Ovary (tissue), 7 donors: ENCODE measurements at regions not wholly inside any gene's neighbourhood (a gene's known extent, or its start where the extent isn't known, plus 50 kb on each side); places are given as distances from the start of the nearest gene placed in this dataset.

Source experiments
- DNase-seq, 5 donors: peaks; one replicate each; pipeline ENCODE4 v3.0.0-alpha.2; 2019 to 2020
- H3K27ac ChIP-seq, 2 donors: fragments of 200-600 bp; one replicate each; pipeline versions ENCODE4 v1.5.1 to v1.8.0; 2019 to 2022
- H3K27me3 ChIP-seq: fragments of 200-600 bp; one replicate; pipeline ENCODE4 v1.8.0; 2022
- H3K36me3 ChIP-seq: fragments of 200-600 bp; sonication (generic); one replicate; pipeline ENCODE4 v1.5.1; 2019
- H3K4me1 ChIP-seq: one replicate; pipeline ENCODE4 v1.8.1; 2013; ENCODE audit warnings: mild to moderate bottlenecking, moderate library complexity; ENCODE audit not compliant: insufficient read depth
- H3K4me3 ChIP-seq: fragments of 200-600 bp; sonication (generic); one replicate; pipeline ENCODE4 v1.5.1; 2017
- H3K9me3 ChIP-seq, 2 donors: fragments of 200-600 bp in 1 of 2; sonication (generic) in 1 of 2; one replicate each; pipeline versions ENCODE4 v1.5.1 to v1.8.1; 2013 to 2019; ENCODE audit warnings: mild to moderate bottlenecking in 1 of 2, moderate library complexity in 1 of 2
- CTCF ChIP-seq, 3 donors: fragments of 450-650 bp in 2 of 3; fragments of 200-600 bp in 1 of 3; IDR thresholded peaks; one replicate each; pipeline versions ENCODE4 v1.5.1 to v1.8.0; 2016 to 2022; ENCODE audit warnings: antibody characterized with exemption in 3 of 3, mild to moderate bottlenecking in 1 of 3
- EP300 ChIP-seq: sonication (generic); formaldehyde crosslinking; IDR thresholded peaks from one replicate; pipeline ENCODE4 v1.6.1; 2017; ENCODE audit warnings: antibody characterized with exemption
- POLR2A ChIP-seq: fragments of 450-650 bp; IDR thresholded peaks from one replicate; pipeline ENCODE4 v1.6.1; 2017; ENCODE audit warnings: antibody characterized with exemption, mild to moderate bottlenecking, moderate library complexity
- WGBS, 3 donors: extraction: QIAGEN DNeasy Blood & Tissue Kit in 1 of 3; methylation state at CpG; one replicate each; pipeline versions ENCODE4 v1.1.5 to v1.1.7; 2013 to 2017; 5-methylcytosine and 5-hydroxymethylcytosine counted together
- intact Hi-C, 4 donors: fragments of 100-400 bp; cut with DNase I; formaldehyde crosslinking; loops; one replicate each; pipeline versions ENCODE4 v1.11.0 to v1.15.1; 2022 to 2023
- donor health status: DM: no; HTN: no; CAD: no; lungs with moderate emphysema.
- donor health status: DM: no; HTN: no; CAD: no.
- donor health status: Bipolar disorder and iron deficiency.
- donor health status: DM: no; HTN: no; CAD: no.
- donor health status: DM: yes; HTN: yes; CAD: no.

DNA sequence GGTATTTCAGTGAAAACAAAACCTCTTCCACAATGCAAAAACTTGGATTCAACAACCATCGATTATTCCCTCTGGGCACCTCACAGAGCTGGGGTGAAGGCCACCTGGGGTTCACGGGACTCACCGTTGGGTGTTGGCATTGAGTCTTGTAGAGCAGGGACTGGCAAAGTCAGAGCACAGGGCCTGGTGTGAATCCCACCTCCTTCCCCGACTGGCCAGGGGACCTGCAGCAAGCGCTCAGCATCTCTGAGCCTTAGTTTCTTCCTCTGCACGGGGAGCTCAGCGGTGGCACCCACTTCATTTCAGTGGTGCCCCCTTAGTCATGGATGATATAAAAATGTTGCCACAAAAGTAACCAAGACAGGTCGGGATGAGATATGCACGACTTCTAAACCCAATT, 100.4 kb downstream of the METRNL start:
- peak in 1 of 5 donors; percentile 14 for DNase-seq
- 81 to 90% (median 83%) methylated on average over 9 of the region's 9 CpGs for WGBS, 3 donors

GRCh38 chr17:83180264-83180995, 101.0 kb downstream of the METRNL start:
- DNase-seq: peak in 2 of 5 donors; percentile 12 to 29
- WGBS, 3 donors: 95 to 98% (median 96%) methylated on average over 25 of the region's 25 CpGs

More for the DNA sequence above, 100.4 kb downstream of the METRNL start:
- H3K4me1 ChIP-seq: peaks cover 3% of the 10 kb centered on the region
- no peak overlapping the region for H3K27ac ChIP-seq
- H3K9me3 ChIP-seq: no peaks in the 10 kb centered on the region
- no peaks in the 10 kb centered on the region for H3K36me3 ChIP-seq
- H3K4me3 ChIP-seq: no peak overlapping the region
- intact Hi-C loops: no loop called here
- no peaks in the 10 kb centered on the region for H3K27me3 ChIP-seq
- TF ChIP-seq CTCF (IDR thresholded peaks at IDR 0.05): no peak

DNA sequence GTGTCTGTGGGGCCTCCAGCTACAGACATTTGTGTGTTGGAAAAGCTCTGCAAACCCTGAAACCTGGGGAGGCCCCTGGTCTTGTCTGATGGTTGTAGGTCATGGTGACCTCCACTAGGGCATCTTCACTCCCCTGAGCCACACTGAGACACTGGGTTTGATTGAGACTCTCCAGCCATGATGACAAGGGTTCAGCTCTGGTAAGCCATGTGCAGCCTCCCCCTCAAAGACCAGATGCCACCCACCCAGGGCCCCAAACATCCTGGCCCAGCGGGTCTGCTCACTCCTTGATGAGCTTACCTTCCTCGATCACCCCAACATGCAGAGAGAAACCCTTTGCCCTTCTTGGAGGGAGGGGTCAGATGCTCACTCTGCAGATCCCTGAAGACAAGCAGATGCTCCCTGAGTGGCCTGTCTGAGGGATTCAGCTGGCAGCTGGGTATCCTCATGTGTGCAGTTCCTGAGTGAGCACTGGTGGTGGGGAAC, 101.6 kb downstream of the METRNL start:
- Histone ChIP-seq H3K9me3 (no peaks in the 10 kb centered on the region), H3K36me3 (no peaks in the 10 kb centered on the region), H3K27me3 (no peaks in the 10 kb centered on the region), H3K4me3 (no peak overlapping the region), H3K27ac (no peak overlapping the region), H3K4me1 (peaks cover 3% of the 10 kb centered on the region)
- intact Hi-C loops: no loop called here
- TF ChIP-seq CTCF (IDR thresholded peaks at IDR 0.05) (no peak), POLR2A (no peak)
- DNase-seq: peak in 1 of 5 donors; percentile 9
- WGBS, 3 donors: 75 to 88% methylated on average over 2 of the region's 2 CpGs; no CpG with 5 or more reads in 1 of the 3 donors

More at GRCh38 chr17:83180264-83180995, 101.0 kb downstream of the METRNL start:
- Histone ChIP-seq H3K4me1 (peaks cover 3% of the 10 kb centered on the region), H3K27me3 (no peaks in the 10 kb centered on the region), H3K27ac (no peak overlapping the region), H3K4me3 (no peak overlapping the region), H3K36me3 (no peaks in the 10 kb centered on the region), H3K9me3 (no peaks in the 10 kb centered on the region)
- no peak for TF ChIP-seq POLR2A
- no peak for TF ChIP-seq EP300
- TF ChIP-seq CTCF (IDR thresholded peaks at IDR 0.05): no peak
- intact Hi-C loops: no loop called here

- H3K9me3 ChIP-seq: no peaks in the 10 kb centered on the region
- peak in 1 of 5 donors; percentile 18 for DNase-seq
- H3K4me1 ChIP-seq: peaks cover 3% of the 10 kb centered on the region
- no peak overlapping the region for H3K4me3 ChIP-seq
- H3K27me3 ChIP-seq: no peaks in the 10 kb centered on the region
- WGBS, 3 donors: 84 to 90% (median 85%) methylated on average over 11 to 13 of the region's 13 CpGs
- H3K36me3 ChIP-seq: no peaks in the 10 kb centered on the region
- no peak overlapping the region for H3K27ac ChIP-seq
- intact Hi-C loops: no loop called here
- TF ChIP-seq EP300 (no peak), POLR2A (no peak), CTCF (IDR thresholded peaks at IDR 0.05) (no peak)
These were observed 102.7 kb downstream of the METRNL start for GRCh38 chr17:83181991-83182619.
